B cell (primary cell): ENCODE measurements at regions not wholly inside any gene's neighbourhood (a gene's known extent, or its start where the extent isn't known, plus 50 kb on each side); places are given as distances from the start of the nearest gene placed in this dataset.

Source experiments
- ATAC-seq: fragments of 200-7000 bp; cut with Tn5 transposase; one replicate; pipeline ENCODE4 v1.10.0; 2021; ENCODE audit warnings: low read depth, mild to moderate bottlenecking, moderate number of reproducible peaks, moderate library complexity
- CTCF ChIA-PET: fragments of 350-600 bp; sonication (Branson Sonifier 250); formaldehyde crosslinking; loops from one replicate; lab custom pipeline; 2021; ENCODE audit warnings: antibody characterized with exemption, inconsistent platforms; lab: Charles Lee
- POLR2A ChIA-PET: fragments of 350-600 bp; sonication (Branson Sonifier 250); formaldehyde crosslinking; loops from one replicate; lab custom pipeline; 2021; ENCODE audit warnings: antibody characterized with exemption; lab: Charles Lee
- DNase-seq: peaks from one replicate; pipeline ENCODE4 v3.0.0; 2013
- H2AFZ ChIP-seq: 2 replicates; pipeline ENCODE4 v1.6.1; 2012; ENCODE audit warnings: mild to moderate bottlenecking, low read depth, low read length; ENCODE audit not compliant: insufficient read depth, poor library complexity, severe bottlenecking
- H3K27ac ChIP-seq, 2 donors: 1 replicate in 1 of 2; 2 replicates in 1 of 2; pipeline ENCODE4 v1.5.1; 2012 to 2013; ENCODE audit warnings: low read length in 2 of 2, mild to moderate bottlenecking in 2 of 2, moderate library complexity in 1 of 2
- H3K27me3 ChIP-seq, 4 experiments: fragments of 200-600 bp in 1 of 4; sonication (generic) in 1 of 4; replicated peaks in 1 of 4; 1 replicate in 2 of 4; 2 replicates in 2 of 4; pipeline versions ENCODE4 v1.6.1 to v1.7.0; 2013 to 2016; ENCODE audit warnings: low read length in 3 of 4, mild to moderate bottlenecking in 2 of 4, mixed read lengths in 1 of 4, moderate library complexity in 1 of 4; ENCODE audit not compliant: insufficient read depth in 4 of 4, control insufficient read depth in 3 of 4; ENCODE audit errors: control extremely low read depth in 1 of 4
- H3K36me3 ChIP-seq, 2 experiments: replicated peaks in 1 of 2; 1 replicate in 1 of 2; 2 replicates in 1 of 2; pipeline versions ENCODE4 v1.6.1 to v1.7.1; 2013; ENCODE audit warnings: low read length in 1 of 2; ENCODE audit not compliant: insufficient read depth in 2 of 2, control insufficient read depth in 1 of 2; ENCODE audit errors: control extremely low read depth in 1 of 2, extremely low read depth in 1 of 2
- H3K4me1 ChIP-seq, 2 donors: fragments of 200-600 bp in 1 of 2; sonication (generic) in 1 of 2; 1 replicate in 1 of 2; 2 replicates in 1 of 2; pipeline versions ENCODE4 v1.5.1 to v1.6.1; 2013 to 2017; ENCODE audit warnings: low read length in 2 of 2; ENCODE audit not compliant: control insufficient read depth in 2 of 2, insufficient read depth in 2 of 2
- H3K4me2 ChIP-seq: replicated peaks from 2 replicates; pipeline ENCODE3; 2012; ENCODE audit warnings: mild to moderate bottlenecking, low read depth, low read length; ENCODE audit not compliant: poor library complexity, severe bottlenecking
- H3K4me3 ChIP-seq, 5 experiments: fragments of 200-600 bp in 1 of 5; sonication (generic) in 1 of 5; 1 replicate in 3 of 5; 2 replicates in 2 of 5; pipeline versions ENCODE4 v1.5.1 to v1.7.0; 2011 to 2016; ENCODE audit warnings: low read length in 4 of 5, mild to moderate bottlenecking in 4 of 5, low read depth in 2 of 5, control low read depth in 1 of 5, moderate library complexity in 1 of 5; ENCODE audit not compliant: insufficient read depth in 1 of 5; ENCODE audit errors: control extremely low read depth in 1 of 5, extremely low read depth in 1 of 5
- H3K79me2 ChIP-seq: fragments of 200-600 bp; sonication (generic); one replicate; pipeline ENCODE4 v1.6.0; 2016; ENCODE audit warnings: low read length; ENCODE audit not compliant: control insufficient read depth, insufficient read depth
- H3K9ac ChIP-seq: fragments of 200-600 bp; sonication (generic); 2 replicates; pipeline ENCODE4 v1.6.1; 2017; ENCODE audit warnings: mild to moderate bottlenecking, low read length, moderate library complexity
- H3K9me3 ChIP-seq, 3 donors: one replicate each; pipeline versions ENCODE4 v1.6.1 to v1.7.1; 2013; ENCODE audit warnings: low read length in 2 of 3; ENCODE audit not compliant: control insufficient read depth in 2 of 3, insufficient read depth in 1 of 3; ENCODE audit errors: control extremely low read depth in 1 of 3
- H4K20me1 ChIP-seq: 2 replicates; pipeline ENCODE4 v1.6.0; 2012; ENCODE audit warnings: mild to moderate bottlenecking, low read length; ENCODE audit not compliant: insufficient read depth, control insufficient read depth, poor library complexity, severe bottlenecking
- H3K27ac Mint-ChIP-seq: one replicate; pipeline ENCODE4 v1.8.0; 2021; ENCODE audit warnings: mixed read lengths
- H3K27me3 Mint-ChIP-seq: one replicate; pipeline ENCODE4 v1.8.0; 2021; ENCODE audit warnings: mixed read lengths
- H3K4me1 Mint-ChIP-seq: one replicate; pipeline ENCODE4 v1.8.0; 2021; ENCODE audit warnings: mixed read lengths
- H3K4me3 Mint-ChIP-seq: one replicate; pipeline ENCODE4 v1.8.0; 2021; ENCODE audit warnings: mixed read lengths
- H3K9me3 Mint-ChIP-seq: one replicate; pipeline ENCODE4 v1.8.0; 2022; ENCODE audit warnings: mixed read lengths; ENCODE audit not compliant: insufficient read depth
- EZH2 ChIP-seq: IDR thresholded peaks from 2 replicates; pipeline ENCODE4 v1.6.1; 2012; ENCODE audit warnings: borderline replicate concordance, low read depth, mild to moderate bottlenecking, moderate library complexity, low read length; ENCODE audit not compliant: insufficient read depth, poor library complexity, severe bottlenecking
- WGBS: methylation state at CpG from one replicate; pipeline ENCODE4 v1.1.5; 2013; ENCODE audit warnings: missing lambda C conversion rate; ENCODE audit not compliant: insufficient coverage; 5-methylcytosine and 5-hydroxymethylcytosine counted together
- intact Hi-C: fragments of 100-400 bp; cut with micrococcal nuclease; formaldehyde crosslinking; loops from one replicate; pipeline ENCODE4 v1.10.0; 2022
- TF ChIP-seq, protein P1 (sequence below): fragments of 200-600 bp; IDR thresholded peaks from one replicate; pipeline ENCODE4 v1.8.0; 2022; ENCODE audit warnings: antibody characterized with exemption, mild to moderate bottlenecking

DNA sequence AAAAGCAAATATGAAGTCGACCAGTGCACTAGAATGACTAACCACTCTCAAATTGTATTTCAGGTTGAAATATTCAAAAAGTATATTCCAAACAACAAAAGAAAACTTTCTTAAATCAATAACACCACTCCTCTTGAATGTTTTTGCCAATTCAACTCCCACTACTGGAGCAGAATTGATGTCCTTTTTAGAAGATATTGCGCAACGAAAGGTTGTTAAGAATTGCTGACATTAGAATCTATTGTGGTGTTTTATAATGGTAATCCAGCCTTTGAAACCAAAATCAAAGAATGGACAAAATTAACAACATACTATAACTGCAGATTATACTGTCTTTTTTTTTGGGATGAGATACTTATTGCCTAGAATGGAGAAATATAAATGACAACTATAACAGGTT, 331.3 kb downstream of the GRXCR1 start:
- Histone ChIP-seq H4K20me1 (no peaks in the 10 kb centered on the region), H3K79me2 (no peaks in the 10 kb centered on the region), H3K4me3 (no peak overlapping the region), H3K4me2 (no peak overlapping the region), H3K9ac (no peak overlapping the region), H3K27ac (no peak overlapping the region), H2AFZ (no peak overlapping the region), H3K27me3 (no peaks in the 10 kb centered on the region), H3K36me3 (no peaks in the 10 kb centered on the region), H3K4me1 (no peaks in the 10 kb centered on the region), H3K9me3 (no peaks in the 10 kb centered on the region)
- DNase-seq (no peak), ATAC-seq (no peak)
- Mint-ChIP-seq H3K4me3 (no peak overlapping the region), H3K4me1 (no peaks in the 10 kb centered on the region), H3K27me3 (no peaks in the 10 kb centered on the region), H3K27ac (no peak overlapping the region), H3K9me3 (no peaks in the 10 kb centered on the region)
- intact Hi-C loops: no loop called here
- no peak for TF ChIP-seq EZH2
- TF ChIP-seq, protein P1, sequence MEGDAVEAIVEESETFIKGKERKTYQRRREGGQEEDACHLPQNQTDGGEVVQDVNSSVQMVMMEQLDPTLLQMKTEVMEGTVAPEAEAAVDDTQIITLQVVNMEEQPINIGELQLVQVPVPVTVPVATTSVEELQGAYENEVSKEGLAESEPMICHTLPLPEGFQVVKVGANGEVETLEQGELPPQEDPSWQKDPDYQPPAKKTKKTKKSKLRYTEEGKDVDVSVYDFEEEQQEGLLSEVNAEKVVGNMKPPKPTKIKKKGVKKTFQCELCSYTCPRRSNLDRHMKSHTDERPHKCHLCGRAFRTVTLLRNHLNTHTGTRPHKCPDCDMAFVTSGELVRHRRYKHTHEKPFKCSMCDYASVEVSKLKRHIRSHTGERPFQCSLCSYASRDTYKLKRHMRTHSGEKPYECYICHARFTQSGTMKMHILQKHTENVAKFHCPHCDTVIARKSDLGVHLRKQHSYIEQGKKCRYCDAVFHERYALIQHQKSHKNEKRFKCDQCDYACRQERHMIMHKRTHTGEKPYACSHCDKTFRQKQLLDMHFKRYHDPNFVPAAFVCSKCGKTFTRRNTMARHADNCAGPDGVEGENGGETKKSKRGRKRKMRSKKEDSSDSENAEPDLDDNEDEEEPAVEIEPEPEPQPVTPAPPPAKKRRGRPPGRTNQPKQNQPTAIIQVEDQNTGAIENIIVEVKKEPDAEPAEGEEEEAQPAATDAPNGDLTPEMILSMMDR: no peak
- WGBS: no CpG with 5 or more reads among the region's 3 CpGs
- ChIA-PET CTCF (no interaction called here), POLR2A (no interaction called here)

DNA sequence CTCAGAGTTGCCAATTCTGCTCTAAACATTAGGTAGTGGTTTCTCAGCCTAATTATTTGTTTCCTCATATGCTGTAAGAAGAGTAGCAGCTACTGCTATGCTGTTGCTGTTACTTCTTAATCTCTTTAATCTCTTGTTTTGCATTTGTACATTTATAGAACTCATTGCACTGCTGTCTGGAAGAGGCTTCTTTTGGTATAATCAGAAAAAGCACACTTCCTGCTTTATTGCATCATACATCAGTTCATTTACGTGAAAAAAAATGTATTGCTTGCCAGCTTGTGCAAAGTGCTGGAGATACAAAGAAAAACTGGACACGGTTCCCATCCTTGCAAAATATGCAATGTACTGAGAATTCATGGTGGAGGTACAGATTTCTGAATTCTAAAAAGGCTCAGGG, 332.0 kb downstream of the GRXCR1 start:
- Mint-ChIP-seq H3K27me3 (no peaks in the 10 kb centered on the region), H3K9me3 (no peaks in the 10 kb centered on the region), H3K4me3 (no peak overlapping the region), H3K4me1 (no peaks in the 10 kb centered on the region), H3K27ac (no peak overlapping the region)
- Histone ChIP-seq H3K27me3 (no peaks in the 10 kb centered on the region), H3K9ac (no peak overlapping the region), H3K4me1 (no peaks in the 10 kb centered on the region), H3K4me3 (no peak overlapping the region), H3K36me3 (no peaks in the 10 kb centered on the region), H3K9me3 (no peaks in the 10 kb centered on the region), H3K27ac (no peak overlapping the region), H2AFZ (no peak overlapping the region), H3K79me2 (no peaks in the 10 kb centered on the region), H4K20me1 (no peaks in the 10 kb centered on the region), H3K4me2 (no peak overlapping the region)
- CTCF ChIA-PET: no interaction called here
- intact Hi-C loops: no loop called here
- TF ChIP-seq EZH2: no peak
- TF ChIP-seq, protein P1: no peak
- POLR2A ChIA-PET: no interaction called here
- no peak for DNase-seq
- 0% methylated on average over 1 of the region's 2 CpGs for WGBS
- ATAC-seq: no peak
